ENCODE measurements at regions not wholly inside any gene's neighbourhood (a gene's known extent, or its start where the extent isn't known, plus 50 kb on each side); places are given as distances from the start of the nearest gene placed in this dataset.
A peak's percentile ranks its signal among the peaks of the same experiment; 100 is the strongest.

- no peak for TF ChIP-seq CTCF (conservative IDR thresholded peaks at IDR 0.05)
- H3K9me3 Mint-ChIP-seq: no peaks in the 10 kb centered on the region
Observed at GRCh38 chr5:106086352-106086751, 1584.4 kb downstream of the EFNA5 start.

More at GRCh38 chr5:106086352-106086751, 1584.4 kb downstream of the EFNA5 start:
- H3K4me1 Mint-ChIP-seq: peaks cover 45 to 59% of the 10 kb centered on the region in 2 experiments
- no CpG with 5 or more reads among the region's 2 CpGs for WGBS (ENCODE audit: extremely low coverage, insufficient read length, low lambda C conversion rate)
- H3K79me1 ChIP-seq (ENCODE audit: insufficient read depth, low read depth, low read length, poor library complexity, severe bottlenecking): no peaks in the 10 kb centered on the region
- H3K14ac ChIP-seq (ENCODE audit: insufficient read depth, low read length): no peak overlapping the region
- peak overlapping the region; percentile 27 to 44; a peak in 4 of 5 replicates for H3K4me3 Mint-ChIP-seq
- H3K9me3 ChIP-seq (ENCODE audit: control insufficient read depth, low read depth, low read length): no peaks in the 10 kb centered on the region
- H3K27ac Mint-ChIP-seq: peak overlapping the region; percentile 94 to 98 (median 96)
- DNase-seq: no peak
- H3K79me2 ChIP-seq (ENCODE audit: insufficient read depth, low read length): no peaks in the 10 kb centered on the region
- no peak overlapping the region for H3K23ac ChIP-seq (ENCODE audit: insufficient read length, low read depth, low read length)
- H3K4ac ChIP-seq (ENCODE audit: low read depth, low read length): no peak overlapping the region
- peak overlapping the region; percentile 98 for H2BK20ac ChIP-seq (ENCODE audit: low read depth, low read length, poor library complexity, severe bottlenecking)
- no peaks in the 10 kb centered on the region for H3K27me3 ChIP-seq (ENCODE audit: insufficient read depth, low read length)
- H4K91ac ChIP-seq (ENCODE audit: insufficient read length, low read depth, low read length): no peak overlapping the region
- peak overlapping the region; percentile 76 for H3K4me2 ChIP-seq (ENCODE audit: insufficient read depth, insufficient read length, low read length)
- H3K4me1 ChIP-seq (ENCODE audit: insufficient read depth, low read length): peaks cover 9% of the 10 kb centered on the region
- H3K9ac ChIP-seq (ENCODE audit: extremely low read depth, insufficient read length, low read length): no peak overlapping the region
- no peak overlapping the region for H3T11ph ChIP-seq (ENCODE audit: low read length)
- no peaks in the 10 kb centered on the region for H3K27me3 Mint-ChIP-seq (ENCODE audit: low read depth)
- no peaks in the 10 kb centered on the region for H3K23me2 ChIP-seq (ENCODE audit: insufficient read length, low read depth, low read length, poor library complexity, severe bottlenecking)
- H4K8ac ChIP-seq (replicated peaks; ENCODE audit: insufficient read length, low read depth, low read length): no peak overlapping the region
- H2BK15ac ChIP-seq (ENCODE audit: low read depth, low read length): no peak overlapping the region
- H3K18ac ChIP-seq (ENCODE audit: insufficient read length, low read depth, low read length): no peak overlapping the region
- H3K36me3 Mint-ChIP-seq (ENCODE audit: insufficient read depth in 1 of 3, low read depth in 3 of 3): peaks cover 0 to 5% (median 0%) of the 10 kb centered on the region in 3 experiments; a peak in 2 of 7 replicates
- no peaks in the 10 kb centered on the region for H4K20me1 ChIP-seq (ENCODE audit: control insufficient read depth, insufficient read depth, insufficient read length)
- H4K5ac ChIP-seq (ENCODE audit: insufficient read length, low read depth, low read length): no peak overlapping the region
- no peak overlapping the region for H2AFZ ChIP-seq (ENCODE audit: low read length)
- H2AK5ac ChIP-seq (ENCODE audit: insufficient read length, low read length): no peak overlapping the region
- H2BK5ac ChIP-seq (ENCODE audit: insufficient read length, low read length): no peak overlapping the region
- H3K56ac ChIP-seq (ENCODE audit: insufficient read length, low read depth, low read length): no peak overlapping the region
- H2BK120ac ChIP-seq (ENCODE audit: low read depth, low read length, poor library complexity, severe bottlenecking): no peak overlapping the region
- H2BK12ac ChIP-seq (ENCODE audit: insufficient read length, low read depth, low read length): no peak overlapping the region
- peak overlapping the region; percentile 74 for H3K27ac ChIP-seq (ENCODE audit: insufficient read length, low read depth, low read length)
